ENCODE measurements at regions not wholly inside any gene's neighbourhood (a gene's known extent, or its start where the extent isn't known, plus 50 kb on each side); places are given as distances from the start of the nearest gene placed in this dataset.
A peak's percentile ranks its signal among the peaks of the same experiment; 100 is the strongest.

DNA sequence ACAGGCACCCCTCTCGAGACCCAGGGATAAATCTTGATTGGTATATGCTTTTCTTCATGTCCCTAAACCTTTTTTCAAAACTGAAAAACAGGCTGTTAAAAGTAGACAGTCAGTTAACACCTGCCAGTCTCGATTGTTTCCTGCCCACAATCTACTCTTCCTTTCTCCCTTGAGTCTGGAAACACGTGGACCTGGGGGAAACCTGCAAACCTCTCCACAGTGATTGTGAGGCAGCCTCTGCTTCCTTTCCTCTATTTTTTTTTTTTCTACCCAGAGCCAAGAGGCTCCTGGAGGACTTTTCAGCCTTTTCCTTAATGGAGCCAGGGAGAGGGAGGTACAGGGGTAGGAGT is 69.4 kb upstream of the CLMP start:
- no peak for DNase-seq (ENCODE audit: low read depth, low spot score)
- H3K27ac ChIP-seq = no peak overlapping the region

DNA sequence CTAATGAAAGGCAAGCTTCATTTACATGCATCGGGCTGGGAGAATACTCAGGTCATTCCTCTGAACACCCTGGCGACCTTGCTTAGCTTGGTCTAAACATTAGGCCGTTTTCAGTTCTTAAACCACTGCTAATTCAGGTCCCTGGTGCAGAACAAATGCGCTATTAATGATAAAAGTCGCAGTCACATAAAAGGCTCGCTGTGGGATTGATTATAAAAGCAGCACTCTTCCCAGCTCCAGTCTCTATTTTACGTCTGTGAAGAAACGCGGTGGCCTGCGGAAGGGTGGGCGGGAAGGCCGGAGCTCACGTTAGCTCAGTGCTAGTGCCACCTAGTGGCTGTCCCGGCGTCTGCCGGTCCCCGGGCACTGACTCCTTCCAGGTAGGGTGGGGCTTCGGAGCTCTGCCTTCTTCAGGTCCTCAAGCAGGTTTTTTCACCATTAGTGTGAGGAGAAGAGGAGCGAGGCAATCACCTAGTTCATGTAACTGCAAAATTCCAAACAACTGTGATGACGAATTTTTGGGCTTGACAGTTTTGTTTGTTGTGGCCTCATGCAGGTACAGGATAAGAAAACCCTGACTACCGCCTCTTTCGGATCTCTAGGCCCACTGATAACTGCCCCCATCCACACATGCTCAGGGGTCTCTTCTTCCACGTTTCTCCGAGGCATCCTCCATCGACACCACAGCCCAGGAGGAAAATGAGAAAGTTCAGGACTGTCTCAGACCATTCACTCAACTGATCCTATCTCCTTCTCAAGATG is 66.5 kb upstream of the CLMP start:
- H3K27ac ChIP-seq = no peak overlapping the region
- peak; percentile 2 for DNase-seq (ENCODE audit: low read depth, low spot score)

DNA sequence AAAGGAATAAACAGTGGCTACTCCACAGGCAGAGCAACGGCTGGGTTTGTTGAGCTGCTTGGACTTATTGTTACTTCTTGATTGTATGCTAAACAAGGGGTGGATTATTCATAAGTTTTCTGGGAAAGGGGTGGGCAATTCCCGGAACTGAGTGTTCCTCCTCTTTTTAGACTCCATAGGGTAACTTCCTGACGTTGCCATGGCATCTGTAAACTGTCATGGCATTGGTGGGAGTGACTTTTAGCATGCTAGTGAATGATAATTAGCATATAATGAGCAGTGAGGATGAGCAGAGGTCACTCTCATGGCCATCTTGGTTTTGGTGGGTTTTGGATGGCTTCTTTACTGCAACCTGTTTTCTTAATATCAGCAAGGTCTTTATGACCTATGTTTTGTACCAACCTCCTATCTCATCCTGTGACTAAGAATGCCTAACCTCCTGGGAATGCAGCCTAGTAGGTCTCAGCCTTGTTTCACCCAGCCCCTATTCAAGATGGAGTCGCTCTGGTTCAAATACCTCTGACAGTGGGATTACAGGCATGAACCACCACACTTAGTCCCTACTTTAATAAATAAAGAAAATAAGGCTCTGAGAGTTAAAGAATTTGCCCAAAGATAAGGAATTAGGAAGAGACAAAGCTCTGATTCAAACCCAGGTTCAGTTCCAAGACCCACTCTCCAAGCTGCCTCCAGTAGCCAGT is 65.6 kb upstream of the CLMP start:
- no peak for DNase-seq (ENCODE audit: low read depth, low spot score)
- no peak overlapping the region for H3K27ac ChIP-seq

DNA sequence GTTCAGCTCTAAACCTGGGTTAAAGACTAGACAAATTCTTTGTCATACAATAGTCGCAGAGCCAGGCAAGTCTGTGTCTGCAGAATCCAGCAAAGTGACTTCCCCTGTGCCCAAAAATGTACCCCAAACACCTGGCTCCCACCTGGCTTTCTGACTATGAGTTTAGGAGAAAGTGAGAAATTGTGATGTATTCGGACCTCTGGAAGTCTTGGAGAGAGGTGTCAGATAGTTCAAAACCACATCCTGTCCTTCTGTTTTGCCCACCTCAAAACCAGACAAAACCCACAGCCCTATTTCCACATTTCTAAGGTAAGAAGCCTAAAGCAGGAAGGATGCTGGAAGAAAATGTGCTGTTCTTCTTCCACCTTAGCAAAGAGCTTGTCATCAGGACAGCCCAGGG is 63.8 kb upstream of the CLMP start:
- H3K27ac ChIP-seq = no peak overlapping the region
- no peak for DNase-seq (ENCODE audit: low read depth, low spot score)

DNA sequence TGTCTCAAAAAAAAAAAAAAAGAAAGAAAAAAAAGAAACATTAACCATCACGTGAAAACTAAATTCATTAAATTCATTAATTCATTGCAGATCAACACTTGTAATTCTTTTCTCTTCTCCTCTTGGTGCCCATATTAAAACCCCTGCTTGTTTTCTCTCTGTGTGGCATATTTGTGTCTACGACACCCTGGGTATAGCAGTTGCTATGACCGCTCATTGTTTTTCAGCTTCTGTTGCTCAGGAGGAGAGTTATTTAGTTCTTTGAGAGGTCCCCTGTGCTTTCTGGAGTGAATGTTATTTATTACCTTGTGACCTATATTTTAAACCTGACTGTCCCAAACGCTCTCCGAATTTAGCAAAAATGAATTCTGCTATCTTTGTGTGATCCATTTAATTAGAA is 62.3 kb upstream of the CLMP start:
- no peak for DNase-seq (ENCODE audit: low read depth, low spot score)
- H3K27ac ChIP-seq = no peak overlapping the region

DNA sequence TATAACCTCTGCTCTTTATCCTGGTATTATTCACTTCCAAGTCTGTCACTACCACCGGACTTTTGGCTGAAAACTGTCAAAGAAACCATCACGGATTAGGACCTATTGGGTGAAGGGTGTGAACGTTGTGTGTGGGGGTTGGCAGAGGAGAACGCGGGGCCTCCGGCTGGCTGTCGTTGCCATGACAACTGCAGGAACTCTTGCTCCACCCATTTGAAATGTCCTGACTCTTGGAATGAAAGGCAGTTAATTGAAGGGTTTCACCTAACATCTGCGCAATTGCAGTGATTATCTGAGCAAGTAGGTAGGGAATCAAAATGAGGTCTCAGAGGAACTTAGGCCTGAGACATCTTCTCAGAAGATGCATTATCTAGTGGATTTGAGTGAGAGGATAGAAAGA is 60.9 kb upstream of the CLMP start:
- H3K27ac ChIP-seq = no peak overlapping the region
- DNase-seq (ENCODE audit: low read depth, low spot score) = no peak

DNA sequence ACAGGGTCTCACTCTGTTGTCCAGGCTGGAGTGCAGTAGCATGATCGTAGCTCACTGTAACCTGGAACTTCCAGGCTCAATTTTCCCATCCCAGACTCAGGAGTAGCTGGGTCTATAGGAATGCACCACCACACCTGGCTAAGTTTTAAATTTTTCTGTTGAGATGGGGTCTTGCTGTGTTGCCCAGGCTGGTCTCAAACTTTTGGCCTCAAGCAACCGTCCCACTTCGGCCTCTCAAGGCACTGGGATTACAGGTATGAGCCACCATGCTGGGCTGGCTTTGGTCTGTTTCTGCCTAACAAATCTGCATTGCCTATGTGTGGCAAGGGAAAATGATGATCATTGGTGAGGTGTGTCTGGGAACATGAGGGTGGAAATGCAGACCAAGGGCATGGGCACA is 59.3 kb upstream of the CLMP start:
- no peak overlapping the region for H3K27ac ChIP-seq
- DNase-seq (ENCODE audit: low read depth, low spot score) = no peak

DNA sequence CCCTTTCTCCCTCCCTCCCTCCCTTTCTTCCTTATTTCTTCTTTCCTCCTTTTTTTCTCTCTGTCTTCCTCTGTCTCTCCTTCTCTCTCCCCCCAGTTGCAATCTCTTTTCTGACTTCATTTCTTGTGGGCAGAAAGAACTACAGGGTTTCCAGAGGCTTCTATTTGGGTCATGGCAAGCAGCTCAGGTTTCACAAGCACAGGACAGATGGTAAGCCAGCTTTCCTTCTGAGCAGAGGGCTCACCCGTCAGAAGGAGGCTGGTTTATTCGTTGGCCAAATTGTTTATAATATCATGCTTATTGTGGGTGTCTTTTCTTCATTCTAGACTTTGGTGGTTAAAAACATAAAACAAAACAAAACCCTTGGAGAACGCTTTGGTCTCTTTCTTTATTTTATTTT is 58.9 kb upstream of the CLMP start:
- no peak for DNase-seq (ENCODE audit: low read depth, low spot score)
- H3K27ac ChIP-seq = no peak overlapping the region

DNA sequence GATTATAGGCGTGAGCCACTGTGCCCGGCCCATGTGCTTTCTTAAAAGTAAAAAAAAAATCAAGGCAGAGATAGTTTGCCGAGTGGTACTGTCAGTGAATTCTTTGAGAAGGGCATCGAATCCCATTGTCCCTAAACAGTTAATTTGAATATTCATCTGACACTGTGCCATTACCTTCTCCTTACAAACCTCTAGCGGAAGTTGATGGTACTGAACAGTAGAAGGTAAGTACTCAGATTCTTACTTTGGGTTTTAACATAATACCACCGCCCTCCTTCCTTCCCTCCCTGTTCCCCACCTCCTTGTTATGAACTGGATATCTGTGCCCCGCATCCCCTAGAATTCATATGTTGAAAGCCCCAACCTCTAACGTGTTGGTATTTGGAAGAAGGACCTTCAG is 58.2 kb upstream of the CLMP start:
- no peak overlapping the region for H3K27ac ChIP-seq
- DNase-seq (ENCODE audit: low read depth, low spot score) = no peak

DNA sequence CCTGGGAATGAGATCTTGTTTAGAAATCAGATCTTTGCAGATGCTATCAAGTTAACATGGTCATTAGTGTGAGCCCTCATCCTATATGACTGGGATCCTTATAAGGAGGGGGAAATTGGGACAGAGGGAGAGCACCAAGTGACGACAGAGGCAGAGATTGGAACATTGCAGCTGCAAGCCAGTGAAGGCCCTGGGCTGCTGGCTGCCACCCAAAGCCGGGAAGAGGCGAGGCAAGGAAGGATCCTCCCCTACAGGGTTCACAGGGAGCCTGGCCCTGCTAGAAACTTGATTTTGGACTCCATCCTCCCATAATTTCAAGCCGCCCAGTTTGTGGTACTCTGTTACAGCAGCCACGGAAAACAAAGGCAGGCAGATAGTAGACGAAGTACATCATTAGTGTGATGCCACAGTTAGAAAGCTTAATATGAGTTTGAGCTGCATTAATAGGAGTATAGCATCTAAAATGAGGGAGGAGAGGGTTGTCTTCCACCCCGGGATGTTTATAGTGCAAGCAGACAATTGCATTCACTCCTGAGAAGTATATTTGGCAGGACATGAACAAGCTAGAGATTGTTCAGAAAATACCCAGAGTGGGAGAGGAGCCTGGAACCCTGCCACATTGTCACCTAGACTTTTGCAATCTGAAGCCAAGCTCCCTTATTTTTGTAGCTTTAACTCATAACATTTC is 56.8 kb upstream of the CLMP start:
- H3K27ac ChIP-seq = no peak overlapping the region
- no peak for DNase-seq (ENCODE audit: low read depth, low spot score)

DNA sequence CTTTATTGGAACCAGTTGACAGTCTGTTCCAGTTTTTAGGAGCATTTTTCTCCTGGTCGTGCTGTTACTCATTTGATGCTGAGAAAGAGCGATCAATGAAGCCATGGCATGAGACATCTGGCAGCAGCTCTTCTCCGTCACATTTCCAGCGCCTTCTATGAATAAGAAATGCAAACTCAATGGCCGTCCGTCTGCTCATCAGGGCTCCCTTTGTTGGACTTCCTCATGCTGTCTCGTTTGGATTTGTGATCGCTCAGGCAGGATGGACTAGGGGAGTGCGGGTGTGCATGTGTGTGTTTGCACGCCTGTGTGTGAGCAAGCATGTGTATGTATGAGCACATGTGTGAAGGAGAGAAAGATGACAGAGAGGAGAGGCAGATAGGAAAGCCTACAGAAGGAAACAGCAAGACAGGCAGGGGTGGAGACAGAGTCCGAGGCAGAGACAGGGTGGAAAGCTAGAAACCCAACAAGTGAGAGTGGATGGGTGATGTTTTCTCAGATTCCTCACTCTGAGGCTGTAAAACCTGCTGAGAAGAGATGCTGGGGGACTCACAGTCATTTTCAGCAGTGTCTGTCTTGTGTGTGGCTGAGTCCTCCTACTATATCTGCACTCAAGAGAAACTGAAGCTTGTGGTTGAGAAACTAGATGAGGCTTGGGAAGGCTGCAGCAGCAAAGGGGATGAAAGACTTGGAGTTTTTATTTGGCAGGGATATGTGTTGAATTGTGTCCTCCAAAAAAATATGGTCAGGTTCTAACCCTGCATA is 56.0 kb upstream of the CLMP start:
- no peak overlapping the region for H3K27ac ChIP-seq
- no peak for DNase-seq (ENCODE audit: low read depth, low spot score)

DNA sequence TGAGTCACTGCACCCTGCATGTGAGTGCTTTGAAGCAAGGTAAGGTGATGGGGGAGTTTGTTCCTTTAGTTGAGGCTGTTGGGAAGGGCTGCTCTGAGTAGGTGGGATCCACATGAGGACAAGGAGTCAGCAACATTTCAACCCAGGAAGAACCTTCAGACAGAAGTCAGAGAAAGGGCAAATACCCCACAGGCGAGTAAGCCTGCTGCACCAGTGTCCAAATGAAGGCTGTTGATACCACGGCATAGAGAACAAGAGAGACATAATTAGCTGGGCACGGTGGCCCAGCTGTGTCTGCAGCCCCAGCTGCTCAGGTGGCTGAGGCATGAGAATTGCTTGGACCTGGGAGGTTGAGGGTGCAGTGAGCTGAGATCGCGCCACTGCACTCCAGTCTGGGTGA is 54.3 kb upstream of the CLMP start:
- no peak for DNase-seq (ENCODE audit: low read depth, low spot score)
- no peak overlapping the region for H3K27ac ChIP-seq

DNA sequence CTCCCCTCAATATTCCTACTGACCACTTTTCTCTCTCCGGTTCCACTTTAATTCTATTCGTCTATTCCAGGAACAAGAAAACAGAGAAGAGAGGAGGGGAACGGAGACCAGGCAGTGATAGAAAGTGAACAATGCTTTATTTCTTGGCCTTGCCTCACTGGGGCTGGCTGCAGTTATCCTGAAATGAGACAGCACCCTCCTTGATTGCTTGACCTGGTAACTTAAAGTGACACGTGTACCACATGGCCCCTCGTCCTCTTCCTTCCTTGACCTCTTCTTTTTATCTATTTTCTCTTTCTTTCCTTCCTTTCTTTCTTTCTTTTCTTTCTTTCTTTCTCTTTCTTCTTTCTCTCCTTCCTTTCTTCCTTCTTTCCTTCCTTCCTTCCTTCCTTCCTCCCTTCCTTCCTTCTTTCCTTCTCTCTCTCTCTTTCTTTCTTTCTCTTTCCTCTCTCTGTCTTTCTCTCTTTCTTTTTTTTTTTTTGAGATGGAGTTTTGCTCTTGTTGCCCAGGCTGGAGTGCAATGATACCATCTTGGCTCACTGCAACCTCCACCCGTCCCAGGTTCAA is 52.8 kb upstream of the CLMP start:
- no peak overlapping the region for H3K27ac ChIP-seq
- no peak for DNase-seq (ENCODE audit: low read depth, low spot score)

DNA sequence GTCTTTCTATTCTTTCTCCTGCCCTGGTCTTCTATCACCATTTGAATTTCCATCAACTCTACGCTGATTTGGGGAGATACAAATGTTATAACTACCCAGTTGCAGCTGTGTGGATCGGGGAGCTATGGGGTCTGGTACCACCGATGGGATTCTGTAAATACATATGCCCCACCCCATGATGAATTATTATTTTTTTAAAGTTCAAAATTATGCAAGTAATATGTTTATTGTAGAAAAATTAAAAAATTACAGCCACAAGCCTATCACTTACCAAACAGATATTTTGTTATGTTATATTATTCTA is 52.4 kb upstream of the CLMP start:
- no peak for DNase-seq (ENCODE audit: low read depth, low spot score)
- no peak overlapping the region for H3K27ac ChIP-seq

DNA sequence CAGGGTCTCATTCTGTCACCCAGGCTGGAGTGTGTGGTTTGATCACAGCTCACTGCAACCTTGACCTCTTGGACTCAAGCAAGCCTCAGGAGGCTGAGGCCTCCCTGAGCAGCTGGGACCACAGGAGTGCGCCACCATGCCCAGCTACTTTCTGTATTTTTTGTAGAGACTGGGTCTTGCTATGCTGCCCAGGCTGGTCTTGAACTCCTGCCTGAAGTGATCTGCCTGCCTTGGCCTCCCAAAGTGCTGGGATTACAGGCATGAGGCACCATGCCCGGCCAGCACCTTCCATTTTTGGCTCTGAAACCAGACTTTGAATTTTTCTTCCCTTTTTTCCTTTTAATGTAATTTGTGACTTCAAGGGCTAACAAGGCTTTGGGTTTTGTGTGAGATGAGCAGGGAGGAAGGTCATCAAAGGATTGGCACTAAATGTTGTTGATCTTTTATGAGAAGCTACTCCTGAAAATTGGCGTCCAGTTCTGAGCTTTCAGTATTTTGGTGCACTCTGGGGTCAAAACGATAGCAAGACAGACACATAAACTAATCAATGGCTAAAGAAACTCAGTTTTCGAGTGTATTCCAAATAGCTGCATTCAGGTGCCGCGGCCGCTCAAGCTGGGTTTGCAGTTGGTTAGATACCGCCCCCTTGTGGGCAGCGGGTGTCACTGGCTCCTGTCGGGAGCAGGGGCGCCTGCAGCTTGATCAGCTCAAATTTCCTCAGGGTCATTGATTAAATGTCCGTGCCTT is 51.9 kb upstream of the CLMP start:
- DNase-seq (ENCODE audit: low read depth, low spot score) = peak; percentile 6
- no peak overlapping the region for H3K27ac ChIP-seq

DNA sequence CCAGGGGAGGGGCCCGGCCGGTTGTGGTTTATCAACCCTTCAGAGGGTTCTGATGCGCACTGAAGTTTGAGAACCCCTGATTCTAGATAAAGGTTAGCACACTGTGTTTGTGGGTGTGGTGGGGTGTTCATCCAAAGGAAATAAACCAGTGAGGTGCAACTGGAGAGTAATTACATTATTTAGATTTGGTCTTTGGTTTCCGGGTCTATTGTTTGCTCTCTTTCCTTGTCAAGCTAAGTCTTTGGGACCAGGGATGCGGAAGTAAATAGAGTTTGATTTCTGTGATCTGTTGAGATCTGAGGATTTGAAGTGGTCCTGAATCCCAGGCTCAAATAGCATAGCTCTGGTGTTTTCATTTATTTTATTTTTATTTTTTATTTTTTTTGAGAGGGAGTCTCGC is 50.5 kb upstream of the CLMP start:
- H3K27ac ChIP-seq = no peak overlapping the region
- no peak for DNase-seq (ENCODE audit: low read depth, low spot score)
